ENCODE measurements at regions not wholly inside any gene's neighbourhood (a gene's known extent, or its start where the extent isn't known, plus 50 kb on each side); places are given as distances from the start of the nearest gene placed in this dataset.

DNA sequence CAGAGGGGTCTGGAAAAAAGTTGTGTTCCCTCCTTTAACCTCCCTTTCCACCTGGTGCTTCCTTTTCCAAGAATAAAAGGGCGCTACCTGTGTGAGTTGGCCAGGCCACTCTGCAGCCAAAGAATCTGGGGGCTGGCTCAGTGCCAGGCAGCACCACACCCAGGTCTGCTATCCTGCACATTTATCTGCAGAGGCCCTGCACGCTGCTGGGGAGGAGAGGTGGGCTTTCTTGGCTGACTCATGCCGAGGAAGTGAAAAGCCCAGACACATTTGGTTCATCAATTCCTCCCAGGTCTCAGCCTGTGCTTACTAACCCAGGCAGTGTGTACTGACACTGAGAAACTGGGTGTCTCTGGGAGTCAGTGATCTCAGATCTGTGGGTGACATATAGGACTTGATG, 79.8 kb upstream of the F3 start:
- TF ChIP-seq, protein P1, sequence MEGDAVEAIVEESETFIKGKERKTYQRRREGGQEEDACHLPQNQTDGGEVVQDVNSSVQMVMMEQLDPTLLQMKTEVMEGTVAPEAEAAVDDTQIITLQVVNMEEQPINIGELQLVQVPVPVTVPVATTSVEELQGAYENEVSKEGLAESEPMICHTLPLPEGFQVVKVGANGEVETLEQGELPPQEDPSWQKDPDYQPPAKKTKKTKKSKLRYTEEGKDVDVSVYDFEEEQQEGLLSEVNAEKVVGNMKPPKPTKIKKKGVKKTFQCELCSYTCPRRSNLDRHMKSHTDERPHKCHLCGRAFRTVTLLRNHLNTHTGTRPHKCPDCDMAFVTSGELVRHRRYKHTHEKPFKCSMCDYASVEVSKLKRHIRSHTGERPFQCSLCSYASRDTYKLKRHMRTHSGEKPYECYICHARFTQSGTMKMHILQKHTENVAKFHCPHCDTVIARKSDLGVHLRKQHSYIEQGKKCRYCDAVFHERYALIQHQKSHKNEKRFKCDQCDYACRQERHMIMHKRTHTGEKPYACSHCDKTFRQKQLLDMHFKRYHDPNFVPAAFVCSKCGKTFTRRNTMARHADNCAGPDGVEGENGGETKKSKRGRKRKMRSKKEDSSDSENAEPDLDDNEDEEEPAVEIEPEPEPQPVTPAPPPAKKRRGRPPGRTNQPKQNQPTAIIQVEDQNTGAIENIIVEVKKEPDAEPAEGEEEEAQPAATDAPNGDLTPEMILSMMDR (IDR thresholded peaks at IDR 0.05) = no peak
- no peak for TF ChIP-seq POLR2A (IDR thresholded peaks at IDR 0.05)
- Histone ChIP-seq H3K4me1 (peaks cover 16 to 22% of the 10 kb centered on the region in 2 donors), H3K9me3 (no peaks in the 10 kb centered on the region), H3K27ac (no peak overlapping the region), H3K4me3 (replicated peaks in 1 of 3) (no peak overlapping the region), H3K27me3 (no peaks in the 10 kb centered on the region), H3K36me3 (no peaks in the 10 kb centered on the region)
- DNase-seq = peak; percentile 75 to 76
- 31 to 49% methylated on average over 3 of the region's 3 CpGs for WGBS, 2 donors
- intact Hi-C loops (cut with DNase I) = no loop called here

DNA sequence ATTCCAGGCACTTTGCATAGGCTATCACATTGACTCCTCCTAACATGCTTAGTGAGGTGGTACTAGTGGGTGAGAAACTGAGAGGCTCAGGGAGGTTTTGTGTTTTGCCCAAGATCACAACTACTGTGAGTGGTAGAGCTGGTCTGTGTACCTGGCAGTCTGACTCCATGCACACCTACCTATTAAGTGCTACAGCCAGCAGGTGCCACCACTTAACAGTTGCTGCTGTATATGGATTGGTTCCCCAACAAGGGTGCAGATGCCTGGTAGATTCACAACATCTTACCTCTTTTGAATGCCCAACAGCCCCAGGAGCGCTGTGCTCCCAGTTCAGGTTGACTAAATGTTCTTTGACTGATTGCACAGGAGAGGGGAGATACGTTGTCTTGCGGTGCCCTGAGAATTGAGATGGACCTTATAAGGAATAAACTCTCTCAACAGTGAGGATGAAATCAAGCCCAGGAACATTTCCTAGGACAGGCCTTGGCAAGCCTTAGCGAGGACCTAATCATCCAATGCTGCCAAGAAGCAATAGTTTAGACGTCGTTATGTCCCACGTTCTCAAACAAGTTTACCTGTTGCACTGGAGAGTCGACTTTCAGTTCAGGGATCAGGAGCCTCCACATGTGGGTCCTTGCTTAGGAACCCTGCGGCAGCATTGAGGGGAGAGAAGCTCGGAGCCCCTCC, 78.9 kb upstream of the F3 start:
- Histone ChIP-seq H3K27ac (no peak overlapping the region), H3K27me3 (no peaks in the 10 kb centered on the region), H3K9me3 (no peaks in the 10 kb centered on the region), H3K4me3 (replicated peaks in 1 of 3) (no peak overlapping the region), H3K36me3 (no peaks in the 10 kb centered on the region), H3K4me1 (peaks cover 16 to 24% of the 10 kb centered on the region in 2 donors)
- intact Hi-C loops (cut with DNase I) = no loop called here
- 79 to 81% methylated on average over 10 of the region's 10 CpGs for WGBS, 2 donors
- DNase-seq = no peak
- no peak for TF ChIP-seq POLR2A (IDR thresholded peaks at IDR 0.05)
- TF ChIP-seq, protein P1 (IDR thresholded peaks at IDR 0.05) = no peak

DNA sequence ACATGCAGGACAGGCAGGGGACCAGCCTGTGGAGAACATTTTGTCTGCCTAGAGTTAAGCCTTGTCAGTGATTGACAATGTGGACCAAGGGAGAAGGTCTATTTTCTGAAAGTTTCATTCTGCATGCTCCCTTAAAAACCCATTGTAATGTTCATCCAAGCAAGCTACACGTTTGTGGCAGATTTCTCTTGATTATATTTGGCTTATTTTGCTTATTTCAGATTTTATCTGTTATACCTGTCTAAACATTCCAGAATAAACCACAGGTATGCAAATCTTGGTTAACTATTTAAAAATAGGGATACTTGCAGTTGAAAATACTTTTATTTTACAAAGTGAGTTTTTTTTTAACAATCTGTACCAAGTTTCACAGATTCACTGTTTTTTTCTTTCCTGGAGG, 78.2 kb upstream of the F3 start:
- Histone ChIP-seq H3K4me3 (replicated peaks in 1 of 3) (no peak overlapping the region), H3K27ac (no peak overlapping the region), H3K9me3 (no peaks in the 10 kb centered on the region), H3K27me3 (no peaks in the 10 kb centered on the region), H3K4me1 (peaks cover 16 to 24% of the 10 kb centered on the region in 2 donors), H3K36me3 (no peaks in the 10 kb centered on the region)
- WGBS, 2 donors = 17 to 18% methylated on average over 1 of the region's 1 CpG
- DNase-seq = no peak
- TF ChIP-seq, protein P1 (IDR thresholded peaks at IDR 0.05) = no peak
- no peak for TF ChIP-seq POLR2A (IDR thresholded peaks at IDR 0.05)
- intact Hi-C loops (cut with DNase I) = no loop called here

DNA sequence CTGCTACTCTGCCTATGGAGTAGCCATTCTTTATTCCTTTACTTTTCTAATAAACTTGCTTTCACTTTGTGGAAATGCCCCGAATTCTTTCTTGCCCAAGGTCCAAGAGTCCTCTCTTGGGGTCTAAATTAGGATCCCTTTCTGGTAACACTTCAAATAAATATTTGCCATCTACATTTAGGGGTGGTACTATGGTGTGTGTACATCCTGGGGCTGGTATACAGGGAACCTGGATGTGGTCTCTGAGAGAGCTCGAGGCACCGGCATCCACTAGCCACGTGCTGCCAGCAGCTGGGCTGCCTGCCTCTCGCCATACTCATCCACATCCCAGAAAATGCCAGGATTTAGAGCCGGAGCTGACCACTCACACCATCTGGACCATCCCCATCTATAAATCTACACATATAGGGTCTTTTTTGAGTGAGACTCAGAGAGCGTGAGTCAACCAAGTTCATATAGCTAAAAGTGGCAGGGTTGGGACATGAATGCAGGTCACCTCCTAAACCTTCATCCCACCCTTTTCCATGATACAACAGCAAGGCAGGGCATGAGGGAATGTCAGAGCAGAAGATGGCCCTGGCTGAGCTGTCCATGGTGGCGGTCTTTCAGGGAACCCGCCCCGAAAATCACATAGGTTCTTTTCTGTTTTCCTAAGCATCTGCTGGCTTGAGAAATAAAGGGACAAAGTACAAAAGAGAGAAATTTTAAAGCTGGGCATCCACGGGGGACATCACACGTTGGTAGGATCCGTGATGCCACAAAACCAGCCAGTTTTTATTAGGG, 76.6 kb upstream of the F3 start:
- 93 to 94% methylated on average over 13 of the region's 13 CpGs for WGBS, 2 donors
- H3K4me3 ChIP-seq (replicated peaks in 1 of 3) = no peak overlapping the region
- intact Hi-C loops (cut with DNase I) = no loop called here

More for the DNA sequence above, 76.6 kb upstream of the F3 start:
- TF ChIP-seq POLR2A (IDR thresholded peaks at IDR 0.05) = no peak
- TF ChIP-seq, protein P1 (IDR thresholded peaks at IDR 0.05) = no peak
- Histone ChIP-seq H3K27ac (no peak overlapping the region), H3K27me3 (no peaks in the 10 kb centered on the region), H3K9me3 (no peaks in the 10 kb centered on the region), H3K36me3 (no peaks in the 10 kb centered on the region), H3K4me1 (peaks cover 16 to 24% of the 10 kb centered on the region in 2 donors)
- DNase-seq = no peak

Data from thyroid gland (tissue), 4 donors.